ENCODE measurements at regions not wholly inside any gene's neighbourhood (a gene's known extent, or its start where the extent isn't known, plus 50 kb on each side); places are given as distances from the start of the nearest gene placed in this dataset.

DNA sequence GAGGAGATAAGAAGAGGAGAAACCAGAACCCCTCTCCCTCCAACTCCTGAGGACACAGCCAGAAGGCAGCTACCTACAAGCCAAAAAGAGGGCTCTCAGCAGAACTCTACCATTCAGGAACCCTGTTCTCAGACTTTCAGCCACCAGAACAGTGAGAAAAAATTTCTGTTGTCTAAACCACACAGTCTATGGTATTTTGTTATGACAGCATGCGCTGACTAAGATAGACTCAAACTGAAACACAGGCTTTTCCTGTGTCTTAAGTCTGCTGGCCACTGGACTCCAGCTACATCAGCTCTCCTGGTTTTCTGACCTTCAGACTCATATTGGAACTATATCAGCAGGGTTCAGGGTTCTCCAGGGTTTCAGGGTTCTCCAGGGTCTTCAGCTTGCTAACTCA is 126.5 kb upstream of the TNFSF4 start:
- no peaks in the 10 kb centered on the region for H3K36me3 ChIP-seq (ENCODE audit: insufficient read depth)
- TF ChIP-seq, protein P1, sequence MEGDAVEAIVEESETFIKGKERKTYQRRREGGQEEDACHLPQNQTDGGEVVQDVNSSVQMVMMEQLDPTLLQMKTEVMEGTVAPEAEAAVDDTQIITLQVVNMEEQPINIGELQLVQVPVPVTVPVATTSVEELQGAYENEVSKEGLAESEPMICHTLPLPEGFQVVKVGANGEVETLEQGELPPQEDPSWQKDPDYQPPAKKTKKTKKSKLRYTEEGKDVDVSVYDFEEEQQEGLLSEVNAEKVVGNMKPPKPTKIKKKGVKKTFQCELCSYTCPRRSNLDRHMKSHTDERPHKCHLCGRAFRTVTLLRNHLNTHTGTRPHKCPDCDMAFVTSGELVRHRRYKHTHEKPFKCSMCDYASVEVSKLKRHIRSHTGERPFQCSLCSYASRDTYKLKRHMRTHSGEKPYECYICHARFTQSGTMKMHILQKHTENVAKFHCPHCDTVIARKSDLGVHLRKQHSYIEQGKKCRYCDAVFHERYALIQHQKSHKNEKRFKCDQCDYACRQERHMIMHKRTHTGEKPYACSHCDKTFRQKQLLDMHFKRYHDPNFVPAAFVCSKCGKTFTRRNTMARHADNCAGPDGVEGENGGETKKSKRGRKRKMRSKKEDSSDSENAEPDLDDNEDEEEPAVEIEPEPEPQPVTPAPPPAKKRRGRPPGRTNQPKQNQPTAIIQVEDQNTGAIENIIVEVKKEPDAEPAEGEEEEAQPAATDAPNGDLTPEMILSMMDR (conservative IDR thresholded peaks at IDR 0.05; ENCODE audit: low read depth, low read length), result no peak
- H4K20me1 ChIP-seq (ENCODE audit: insufficient read depth), result no peaks in the 10 kb centered on the region
- H3K4me3 ChIP-seq (IDR thresholded peaks at IDR 0.05; ENCODE audit: insufficient read depth, low read depth, low read length), result no peak overlapping the region
- no peak overlapping the region for H3K4me2 ChIP-seq
- no peak overlapping the region for H3K9ac ChIP-seq
- H3K27me3 ChIP-seq (ENCODE audit: insufficient read depth, low read depth), result no peaks in the 10 kb centered on the region
- no peaks in the 10 kb centered on the region for H3K79me2 ChIP-seq (ENCODE audit: insufficient read depth, low read depth)
- H3K27ac ChIP-seq, result no peak overlapping the region
- H3K4me1 ChIP-seq (ENCODE audit: low read depth, poor library complexity, severe bottlenecking), result no peaks in the 10 kb centered on the region
- no peak overlapping the region for H2AFZ ChIP-seq (ENCODE audit: low read depth)

DNA sequence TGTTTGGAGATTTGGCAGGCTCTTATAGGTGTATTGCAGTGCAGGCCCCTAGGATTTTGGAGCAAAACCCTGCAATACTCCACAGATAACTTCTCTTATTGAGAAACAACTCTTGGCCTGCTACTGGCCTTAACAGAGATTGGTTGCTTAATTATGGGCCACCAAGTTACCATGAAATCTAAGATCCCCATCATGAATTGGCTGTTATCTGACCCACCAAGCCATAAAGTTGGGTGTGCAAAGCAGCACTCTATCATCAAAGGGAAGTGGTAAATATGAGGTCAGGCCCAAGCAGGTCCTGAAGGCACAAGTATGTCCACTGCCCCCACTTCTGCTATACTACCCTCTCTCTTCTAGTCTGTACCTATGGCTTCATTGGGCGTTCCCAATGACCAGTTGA is 130.0 kb upstream of the TNFSF4 start:
- TF ChIP-seq, protein P1 (conservative IDR thresholded peaks at IDR 0.05; ENCODE audit: low read depth, low read length), result no peak
- Histone ChIP-seq H3K27ac (no peak overlapping the region), H3K4me2 (no peak overlapping the region), H2AFZ (ENCODE audit: low read depth) (no peak overlapping the region), H3K36me3 (ENCODE audit: insufficient read depth) (no peaks in the 10 kb centered on the region), H4K20me1 (ENCODE audit: insufficient read depth) (no peaks in the 10 kb centered on the region), H3K4me3 (IDR thresholded peaks at IDR 0.05; ENCODE audit: insufficient read depth, low read depth, low read length) (no peak overlapping the region), H3K9ac (no peak overlapping the region), H3K27me3 (ENCODE audit: insufficient read depth, low read depth) (no peaks in the 10 kb centered on the region), H3K4me1 (ENCODE audit: low read depth, poor library complexity, severe bottlenecking) (no peaks in the 10 kb centered on the region), H3K79me2 (ENCODE audit: insufficient read depth, low read depth) (no peaks in the 10 kb centered on the region)

DNA sequence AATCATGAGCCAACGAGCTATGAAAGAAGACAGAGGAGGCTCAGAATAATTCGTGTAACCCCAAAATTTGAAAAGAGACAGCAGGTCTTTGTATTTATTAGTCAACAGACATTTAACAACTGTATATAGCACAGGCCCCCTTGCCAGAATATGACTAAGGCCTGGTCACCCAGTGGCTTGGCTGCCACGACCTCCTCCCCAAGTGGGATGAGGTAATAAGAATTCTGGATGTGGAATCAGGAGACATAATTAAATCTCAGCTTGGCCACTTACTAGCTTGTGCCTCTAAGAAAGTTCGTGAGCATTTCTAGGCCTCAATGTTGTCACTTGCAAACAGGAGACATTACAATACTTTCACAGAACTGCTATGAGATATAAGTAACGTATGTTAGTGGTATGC is 134.2 kb upstream of the TNFSF4 start:
- Histone ChIP-seq H3K27me3 (ENCODE audit: insufficient read depth, low read depth) (no peaks in the 10 kb centered on the region), H3K4me2 (no peak overlapping the region), H3K79me2 (ENCODE audit: insufficient read depth, low read depth) (no peaks in the 10 kb centered on the region), H3K4me3 (IDR thresholded peaks at IDR 0.05; ENCODE audit: insufficient read depth, low read depth, low read length) (no peak overlapping the region), H3K27ac (no peak overlapping the region), H2AFZ (ENCODE audit: low read depth) (no peak overlapping the region), H4K20me1 (ENCODE audit: insufficient read depth) (no peaks in the 10 kb centered on the region), H3K9ac (no peak overlapping the region), H3K36me3 (ENCODE audit: insufficient read depth) (no peaks in the 10 kb centered on the region), H3K4me1 (ENCODE audit: low read depth, poor library complexity, severe bottlenecking) (no peaks in the 10 kb centered on the region)
- TF ChIP-seq, protein P1 (conservative IDR thresholded peaks at IDR 0.05; ENCODE audit: low read depth, low read length), result no peak

DNA sequence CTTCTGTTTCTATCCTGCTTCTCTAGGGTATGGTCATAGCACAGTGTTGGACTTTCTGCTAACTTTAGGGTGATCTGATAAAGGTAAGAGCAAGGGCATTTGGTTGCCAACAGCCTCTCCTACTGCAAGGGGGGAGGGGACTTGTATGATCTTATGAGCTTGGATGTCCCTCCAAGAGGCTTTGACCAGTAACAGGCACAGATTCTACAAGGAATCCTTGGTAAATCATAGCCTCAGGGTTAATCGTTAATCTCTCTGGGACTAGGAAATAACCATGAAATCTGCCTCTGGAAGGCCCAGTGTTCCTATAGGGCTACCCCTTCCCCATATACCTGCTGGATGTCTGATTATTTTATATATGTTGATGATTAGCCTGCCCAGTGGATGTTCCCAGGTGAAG is 134.8 kb upstream of the TNFSF4 start:
- TF ChIP-seq, protein P1 (conservative IDR thresholded peaks at IDR 0.05; ENCODE audit: low read depth, low read length), result no peak
- Histone ChIP-seq H3K27ac (no peak overlapping the region), H3K4me1 (ENCODE audit: low read depth, poor library complexity, severe bottlenecking) (no peaks in the 10 kb centered on the region)

More for the DNA sequence above, 134.8 kb upstream of the TNFSF4 start:
- H3K4me3 ChIP-seq (IDR thresholded peaks at IDR 0.05; ENCODE audit: insufficient read depth, low read depth, low read length), result no peak overlapping the region
- no peak overlapping the region for H3K9ac ChIP-seq
- H3K4me2 ChIP-seq, result no peak overlapping the region
- H2AFZ ChIP-seq (ENCODE audit: low read depth), result no peak overlapping the region
- H4K20me1 ChIP-seq (ENCODE audit: insufficient read depth), result no peaks in the 10 kb centered on the region
- no peaks in the 10 kb centered on the region for H3K27me3 ChIP-seq (ENCODE audit: insufficient read depth, low read depth)
- H3K36me3 ChIP-seq (ENCODE audit: insufficient read depth), result no peaks in the 10 kb centered on the region
- no peaks in the 10 kb centered on the region for H3K79me2 ChIP-seq (ENCODE audit: insufficient read depth, low read depth)
